ENCODE measurements at regions not wholly inside any gene's neighbourhood (a gene's known extent, or its start where the extent isn't known, plus 50 kb on each side); places are given as distances from the start of the nearest gene placed in this dataset.

DNA sequence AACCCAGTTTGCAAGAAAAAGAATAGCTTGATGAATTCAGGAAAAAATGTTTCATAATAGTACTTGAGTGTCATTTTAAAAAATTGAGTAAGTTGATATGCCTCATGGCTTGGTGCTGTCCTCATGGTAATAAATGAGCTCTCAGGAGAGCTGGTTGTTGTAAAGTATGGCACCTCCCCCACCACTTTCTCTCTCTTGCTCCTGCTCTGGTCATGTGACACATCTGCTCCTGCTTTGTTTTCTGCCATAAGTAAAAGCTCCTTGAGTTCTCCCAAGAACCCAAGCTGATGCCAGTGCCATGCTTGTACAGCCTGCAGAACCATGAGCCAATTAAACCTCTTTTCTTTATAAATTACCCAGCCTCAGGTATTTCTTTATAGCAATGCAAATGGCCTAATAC is 108.8 kb upstream of the CRBN start:
- no peak overlapping the region for H3K4me2 ChIP-seq (ENCODE audit: low read length)
- H2AK5ac ChIP-seq (ENCODE audit: low read length) = no peak overlapping the region
- no peak overlapping the region for H2BK120ac ChIP-seq (ENCODE audit: low read depth, low read length)
- no peaks in the 10 kb centered on the region for H3K4me1 ChIP-seq (ENCODE audit: control insufficient read depth, low read depth, low read length)
- no peak overlapping the region for H3K56ac ChIP-seq (ENCODE audit: low read length)
- no peak overlapping the region for H3K18ac ChIP-seq (ENCODE audit: low read length)
- H2BK5ac ChIP-seq (ENCODE audit: low read length) = no peak overlapping the region
- H2BK15ac ChIP-seq (replicated peaks; ENCODE audit: low read depth) = no peak overlapping the region
- no peak for DNase-seq
- H3K9ac ChIP-seq (ENCODE audit: low read length) = no peak overlapping the region
- H3K4me3 ChIP-seq (ENCODE audit: low read length) = no peak overlapping the region
- no peak overlapping the region for H3K4ac ChIP-seq (ENCODE audit: low read depth, low read length)
- H3K36me3 ChIP-seq (ENCODE audit: control insufficient read depth, insufficient read depth, low read length) = no peaks in the 10 kb centered on the region
- no peaks in the 10 kb centered on the region for H3K27me3 ChIP-seq (ENCODE audit: insufficient read depth, low read length, poor library complexity)
- no peaks in the 10 kb centered on the region for H3K79me2 ChIP-seq (ENCODE audit: control insufficient read depth, insufficient read depth, low read length)
- H4K5ac ChIP-seq (ENCODE audit: low read length) = no peak overlapping the region
- no peak overlapping the region for H3K27ac ChIP-seq (ENCODE audit: low read depth, low read length)
- H4K8ac ChIP-seq (ENCODE audit: low read depth, low read length) = no peak overlapping the region
- no peak overlapping the region for H3K23ac ChIP-seq (ENCODE audit: low read length)
- no peaks in the 10 kb centered on the region for H3K79me1 ChIP-seq (ENCODE audit: low read length)

DNA sequence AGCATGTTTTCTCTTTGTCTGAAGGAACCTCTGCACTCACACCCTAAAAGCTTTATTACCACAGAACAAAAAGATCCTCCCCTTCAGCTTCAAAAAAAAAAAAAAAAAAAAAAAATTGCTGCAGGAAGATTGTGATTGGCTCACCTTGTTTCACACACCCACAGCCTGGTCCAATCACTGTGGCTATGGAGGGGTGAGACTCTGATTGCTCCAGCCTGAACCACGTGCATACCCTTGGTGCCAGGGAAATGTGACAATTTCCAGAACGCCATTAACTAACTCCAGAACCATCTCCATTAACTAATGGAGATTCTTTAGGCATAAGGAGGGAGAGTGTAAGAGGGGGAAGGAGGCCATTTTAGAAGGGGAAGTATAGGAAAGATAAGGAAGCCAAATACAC is 106.5 kb upstream of the CRBN start:
- Histone ChIP-seq H4K5ac (ENCODE audit: low read length) (no peak overlapping the region), H2AK5ac (ENCODE audit: low read length) (no peak overlapping the region), H4K8ac (ENCODE audit: low read depth, low read length) (no peak overlapping the region), H3K27me3 (ENCODE audit: insufficient read depth, low read length, poor library complexity) (no peaks in the 10 kb centered on the region), H3K79me2 (ENCODE audit: control insufficient read depth, insufficient read depth, low read length) (no peaks in the 10 kb centered on the region), H3K4ac (ENCODE audit: low read depth, low read length) (no peak overlapping the region), H3K4me1 (ENCODE audit: control insufficient read depth, low read depth, low read length) (no peaks in the 10 kb centered on the region), H3K9ac (ENCODE audit: low read length) (no peak overlapping the region), H3K4me2 (ENCODE audit: low read length) (no peak overlapping the region), H3K79me1 (ENCODE audit: low read length) (no peaks in the 10 kb centered on the region), H3K4me3 (ENCODE audit: low read length) (no peak overlapping the region), H3K23ac (ENCODE audit: low read length) (no peak overlapping the region), H3K56ac (ENCODE audit: low read length) (no peak overlapping the region), H2BK15ac (replicated peaks; ENCODE audit: low read depth) (no peak overlapping the region), H3K27ac (ENCODE audit: low read depth, low read length) (no peak overlapping the region), H2BK120ac (ENCODE audit: low read depth, low read length) (no peak overlapping the region), H2BK5ac (ENCODE audit: low read length) (no peak overlapping the region), H3K36me3 (ENCODE audit: control insufficient read depth, insufficient read depth, low read length) (no peaks in the 10 kb centered on the region), H3K18ac (ENCODE audit: low read length) (no peak overlapping the region)
- DNase-seq = no peak
- no CpG with 5 or more reads among the region's 2 CpGs for WGBS (ENCODE audit: extremely low coverage, insufficient coverage, low lambda C conversion rate)

DNA sequence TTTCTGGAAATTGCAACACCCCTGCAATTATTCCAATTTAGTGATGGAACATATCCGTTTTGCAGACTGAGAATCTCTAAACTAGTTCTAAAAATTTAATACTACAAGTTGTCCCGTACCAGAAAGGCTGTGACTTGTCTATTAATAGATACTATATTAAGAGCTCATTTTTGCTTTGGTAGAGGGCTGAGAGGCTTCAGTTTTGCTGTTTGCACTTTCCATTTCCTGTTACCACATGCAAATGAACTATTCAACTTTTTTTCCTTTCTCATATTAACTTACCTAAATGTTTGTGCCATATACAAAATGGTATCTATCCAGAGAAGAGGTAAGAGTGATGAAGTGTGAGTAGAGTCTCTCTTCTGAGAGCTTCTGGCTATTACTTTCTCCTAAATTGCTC is 101.5 kb upstream of the CRBN start:
- H2BK120ac ChIP-seq (ENCODE audit: low read depth, low read length) = no peak overlapping the region
- H3K56ac ChIP-seq (ENCODE audit: low read length) = no peak overlapping the region
- H2AK5ac ChIP-seq (ENCODE audit: low read length) = no peak overlapping the region

DNA sequence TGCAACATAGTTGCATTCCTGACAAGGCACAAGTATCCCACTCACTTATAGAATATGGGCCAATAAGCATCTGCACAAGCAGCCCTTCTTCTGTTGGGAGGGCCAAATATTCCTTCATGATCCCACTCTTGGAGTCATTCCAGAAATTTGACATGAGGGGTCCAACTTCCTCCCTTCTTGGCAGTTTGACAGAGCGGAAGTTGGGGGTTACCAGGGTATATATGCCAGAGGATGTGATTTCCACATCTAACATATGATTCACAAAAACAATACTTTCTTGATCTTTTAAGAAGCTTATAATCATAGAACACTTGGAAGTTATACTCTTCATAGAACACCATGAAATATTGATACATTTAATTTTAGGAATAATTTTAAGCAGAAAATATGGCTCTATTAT is 100.9 kb upstream of the CRBN start:
- Histone ChIP-seq H2BK120ac (ENCODE audit: low read depth, low read length) (no peak overlapping the region), H3K9ac (ENCODE audit: low read length) (no peak overlapping the region), H3K4ac (ENCODE audit: low read depth, low read length) (no peak overlapping the region), H4K5ac (ENCODE audit: low read length) (no peak overlapping the region), H3K27me3 (ENCODE audit: insufficient read depth, low read length, poor library complexity) (no peaks in the 10 kb centered on the region), H3K18ac (ENCODE audit: low read length) (no peak overlapping the region), H3K36me3 (ENCODE audit: control insufficient read depth, insufficient read depth, low read length) (no peaks in the 10 kb centered on the region), H3K4me2 (ENCODE audit: low read length) (no peak overlapping the region), H2BK5ac (ENCODE audit: low read length) (no peak overlapping the region), H4K8ac (ENCODE audit: low read depth, low read length) (no peak overlapping the region), H3K79me2 (ENCODE audit: control insufficient read depth, insufficient read depth, low read length) (no peaks in the 10 kb centered on the region), H2BK15ac (replicated peaks; ENCODE audit: low read depth) (no peak overlapping the region), H3K4me3 (ENCODE audit: low read length) (no peak overlapping the region), H3K56ac (ENCODE audit: low read length) (no peak overlapping the region), H3K23ac (ENCODE audit: low read length) (no peak overlapping the region), H3K79me1 (ENCODE audit: low read length) (no peaks in the 10 kb centered on the region), H3K27ac (ENCODE audit: low read depth, low read length) (no peak overlapping the region), H2AK5ac (ENCODE audit: low read length) (no peak overlapping the region), H3K4me1 (ENCODE audit: control insufficient read depth, low read depth, low read length) (no peaks in the 10 kb centered on the region)
- no CpG with 5 or more reads among the region's 1 CpG for WGBS (ENCODE audit: extremely low coverage, insufficient coverage, low lambda C conversion rate)
- DNase-seq = no peak

More for the DNA sequence above, 101.5 kb upstream of the CRBN start:
- no CpG with 5 or more reads among the region's 2 CpGs for WGBS (ENCODE audit: extremely low coverage, insufficient coverage, low lambda C conversion rate)
- no peak overlapping the region for H3K9ac ChIP-seq (ENCODE audit: low read length)
- no peak overlapping the region for H3K18ac ChIP-seq (ENCODE audit: low read length)
- no peaks in the 10 kb centered on the region for H3K4me1 ChIP-seq (ENCODE audit: control insufficient read depth, low read depth, low read length)
- H3K4me3 ChIP-seq (ENCODE audit: low read length) = no peak overlapping the region
- H4K5ac ChIP-seq (ENCODE audit: low read length) = no peak overlapping the region
- H3K4me2 ChIP-seq (ENCODE audit: low read length) = no peak overlapping the region
- H3K4ac ChIP-seq (ENCODE audit: low read depth, low read length) = no peak overlapping the region
- no peaks in the 10 kb centered on the region for H3K79me2 ChIP-seq (ENCODE audit: control insufficient read depth, insufficient read depth, low read length)
- no peaks in the 10 kb centered on the region for H3K36me3 ChIP-seq (ENCODE audit: control insufficient read depth, insufficient read depth, low read length)
- H3K27me3 ChIP-seq (ENCODE audit: insufficient read depth, low read length, poor library complexity) = no peaks in the 10 kb centered on the region
- H2BK5ac ChIP-seq (ENCODE audit: low read length) = no peak overlapping the region
- no peak for DNase-seq
- no peak overlapping the region for H4K8ac ChIP-seq (ENCODE audit: low read depth, low read length)
- H3K23ac ChIP-seq (ENCODE audit: low read length) = no peak overlapping the region
- H3K79me1 ChIP-seq (ENCODE audit: low read length) = no peaks in the 10 kb centered on the region
- H3K27ac ChIP-seq (ENCODE audit: low read depth, low read length) = no peak overlapping the region
- H2BK15ac ChIP-seq (replicated peaks; ENCODE audit: low read depth) = no peak overlapping the region

DNA sequence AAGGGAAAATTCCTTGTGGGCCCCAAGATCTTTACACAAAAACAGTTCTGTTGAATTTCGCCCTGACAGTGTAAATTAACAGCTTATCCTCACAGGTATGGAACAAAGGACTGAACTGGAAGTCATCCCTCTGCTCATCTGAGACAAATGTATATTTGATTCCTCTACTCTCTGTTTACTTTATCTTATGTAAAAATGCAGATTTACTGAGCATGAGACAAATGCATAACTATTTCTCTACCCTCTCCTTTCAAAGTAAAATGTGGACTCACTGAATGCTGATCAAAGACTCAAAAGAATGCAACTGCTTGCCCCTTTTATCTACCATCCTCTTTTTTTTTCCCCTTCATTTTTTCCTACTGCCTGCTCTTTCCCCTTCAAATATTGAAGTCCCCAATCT is 98.6 kb upstream of the CRBN start:
- Histone ChIP-seq H3K4ac (ENCODE audit: low read depth, low read length) (no peak overlapping the region), H3K56ac (ENCODE audit: low read length) (no peak overlapping the region), H3K79me2 (ENCODE audit: control insufficient read depth, insufficient read depth, low read length) (no peaks in the 10 kb centered on the region), H4K5ac (ENCODE audit: low read length) (no peak overlapping the region), H3K4me3 (ENCODE audit: low read length) (no peak overlapping the region), H3K27me3 (ENCODE audit: insufficient read depth, low read length, poor library complexity) (no peaks in the 10 kb centered on the region), H3K27ac (ENCODE audit: low read depth, low read length) (no peak overlapping the region), H3K18ac (ENCODE audit: low read length) (no peak overlapping the region), H3K79me1 (ENCODE audit: low read length) (no peaks in the 10 kb centered on the region), H2AK5ac (ENCODE audit: low read length) (no peak overlapping the region), H2BK120ac (ENCODE audit: low read depth, low read length) (no peak overlapping the region), H3K4me2 (ENCODE audit: low read length) (no peak overlapping the region), H3K4me1 (ENCODE audit: control insufficient read depth, low read depth, low read length) (no peaks in the 10 kb centered on the region), H2BK15ac (replicated peaks; ENCODE audit: low read depth) (no peak overlapping the region), H4K8ac (ENCODE audit: low read depth, low read length) (no peak overlapping the region), H3K9ac (ENCODE audit: low read length) (no peak overlapping the region), H2BK5ac (ENCODE audit: low read length) (no peak overlapping the region), H3K23ac (ENCODE audit: low read length) (no peak overlapping the region), H3K36me3 (ENCODE audit: control insufficient read depth, insufficient read depth, low read length) (no peaks in the 10 kb centered on the region)
- no CpG with 5 or more reads among the region's 1 CpG for WGBS (ENCODE audit: extremely low coverage, insufficient coverage, low lambda C conversion rate)
- no peak for DNase-seq

DNA sequence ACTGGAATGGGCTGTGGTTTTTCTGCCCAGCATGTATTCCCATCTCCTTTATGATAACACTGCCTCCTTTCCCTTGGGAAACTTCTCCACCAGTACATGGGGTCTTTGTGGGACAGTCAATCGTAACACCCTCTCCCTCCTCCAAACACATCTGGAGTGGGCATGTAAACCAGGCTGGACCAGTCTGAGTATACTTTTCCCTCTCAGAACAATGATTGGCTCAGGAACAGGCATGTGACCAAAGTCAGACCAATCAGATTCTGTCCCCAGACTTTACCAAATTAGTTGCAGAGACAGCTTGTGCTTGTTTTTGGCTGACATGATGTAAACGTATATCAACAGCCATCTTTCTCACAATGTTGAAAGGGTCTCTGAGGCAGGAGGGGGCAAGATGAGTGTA is 97.1 kb upstream of the CRBN start:
- no peak overlapping the region for H3K4me3 ChIP-seq (ENCODE audit: low read length)
- no peak overlapping the region for H3K27ac ChIP-seq (ENCODE audit: low read depth, low read length)
- no peak overlapping the region for H2BK120ac ChIP-seq (ENCODE audit: low read depth, low read length)
- H3K4ac ChIP-seq (ENCODE audit: low read depth, low read length) = no peak overlapping the region
- H2BK15ac ChIP-seq (replicated peaks; ENCODE audit: low read depth) = no peak overlapping the region
- no peak overlapping the region for H2BK5ac ChIP-seq (ENCODE audit: low read length)
- H3K4me1 ChIP-seq (ENCODE audit: control insufficient read depth, low read depth, low read length) = no peaks in the 10 kb centered on the region
- no peaks in the 10 kb centered on the region for H3K36me3 ChIP-seq (ENCODE audit: control insufficient read depth, insufficient read depth, low read length)
- no peaks in the 10 kb centered on the region for H3K79me1 ChIP-seq (ENCODE audit: low read length)
- no peaks in the 10 kb centered on the region for H3K27me3 ChIP-seq (ENCODE audit: insufficient read depth, low read length, poor library complexity)
- no peak for DNase-seq
- no peak overlapping the region for H4K5ac ChIP-seq (ENCODE audit: low read length)
- H3K79me2 ChIP-seq (ENCODE audit: control insufficient read depth, insufficient read depth, low read length) = no peaks in the 10 kb centered on the region
- H2AK5ac ChIP-seq (ENCODE audit: low read length) = no peak overlapping the region
- no CpG with 5 or more reads among the region's 2 CpGs for WGBS (ENCODE audit: extremely low coverage, insufficient coverage, low lambda C conversion rate)
- no peak overlapping the region for H3K23ac ChIP-seq (ENCODE audit: low read length)
- H3K56ac ChIP-seq (ENCODE audit: low read length) = no peak overlapping the region
- no peak overlapping the region for H3K9ac ChIP-seq (ENCODE audit: low read length)
- no peak overlapping the region for H3K4me2 ChIP-seq (ENCODE audit: low read length)
- H3K18ac ChIP-seq (ENCODE audit: low read length) = no peak overlapping the region
- H4K8ac ChIP-seq (ENCODE audit: low read depth, low read length) = no peak overlapping the region

All from mesendoderm (in vitro differentiated cells).